ENCODE measurements at regions not wholly inside any gene's neighbourhood (a gene's known extent, or its start where the extent isn't known, plus 50 kb on each side); places are given as distances from the start of the nearest gene placed in this dataset.

GRCh38 chr2:220151341-220151740 lies 523.9 kb downstream of the SLC4A3 start:
- in situ Hi-C loops (cut with MboI; ENCODE audit: low sequenced_read_pairs), result no loop called here

- in situ Hi-C loops (cut with MboI; ENCODE audit: low sequenced_read_pairs), result no loop called here
Measured at GRCh38 chr2:220152281-220152935, 525.0 kb downstream of the SLC4A3 start.

GRCh38 chr2:220153118-220153517 lies 525.7 kb downstream of the SLC4A3 start:
- in situ Hi-C loops (cut with MboI; ENCODE audit: low sequenced_read_pairs), result no loop called here

- in situ Hi-C loops (cut with MboI; ENCODE audit: low sequenced_read_pairs), result no loop called here
Measured at GRCh38 chr2:220154304-220154703, 526.9 kb downstream of the SLC4A3 start.

GRCh38 chr2:220157312-220157711 lies 529.9 kb downstream of the SLC4A3 start:
- in situ Hi-C loops (cut with MboI; ENCODE audit: low sequenced_read_pairs), result no loop called here

- in situ Hi-C loops (cut with MboI; ENCODE audit: low sequenced_read_pairs), result no loop called here
Measured at GRCh38 chr2:220159738-220160137, 532.3 kb downstream of the SLC4A3 start.

GRCh38 chr2:220162320-220162719 lies 534.9 kb downstream of the SLC4A3 start:
- in situ Hi-C loops (cut with MboI; ENCODE audit: low sequenced_read_pairs), result no loop called here

GRCh38 chr2:220163486-220163885 lies 536.1 kb downstream of the SLC4A3 start:
- in situ Hi-C loops (cut with MboI; ENCODE audit: low sequenced_read_pairs), result no loop called here

GRCh38 chr2:220165401-220165800 lies 538.0 kb downstream of the SLC4A3 start:
- in situ Hi-C loops (cut with MboI; ENCODE audit: low sequenced_read_pairs), result no loop called here

- in situ Hi-C loops (cut with MboI; ENCODE audit: low sequenced_read_pairs), result no loop called here
Measured at GRCh38 chr2:220166616-220167015, 539.2 kb downstream of the SLC4A3 start.

- in situ Hi-C loops (cut with MboI; ENCODE audit: low sequenced_read_pairs), result no loop called here
Measured at GRCh38 chr2:220167956-220168355, 540.5 kb downstream of the SLC4A3 start.

GRCh38 chr2:220168891-220169546 lies 541.6 kb downstream of the SLC4A3 start:
- in situ Hi-C loops (cut with MboI; ENCODE audit: low sequenced_read_pairs), result no loop called here

- in situ Hi-C loops (cut with MboI; ENCODE audit: low sequenced_read_pairs), result no loop called here
Measured at GRCh38 chr2:220174826-220175225, 547.4 kb downstream of the SLC4A3 start.

GRCh38 chr2:220175967-220176366 lies 548.5 kb downstream of the SLC4A3 start:
- in situ Hi-C loops (cut with MboI; ENCODE audit: low sequenced_read_pairs), result no loop called here

GRCh38 chr2:220178991-220179695 lies 551.7 kb downstream of the SLC4A3 start:
- in situ Hi-C loops (cut with MboI; ENCODE audit: low sequenced_read_pairs), result no loop called here

GRCh38 chr2:220181165-220181564 lies 553.7 kb downstream of the SLC4A3 start:
- in situ Hi-C loops (cut with MboI; ENCODE audit: low sequenced_read_pairs), result no loop called here

GRCh38 chr2:220182790-220183189 lies 555.4 kb downstream of the SLC4A3 start:
- in situ Hi-C loops (cut with MboI; ENCODE audit: low sequenced_read_pairs), result no loop called here

GRCh38 chr2:220185766-220186305 lies 558.4 kb downstream of the SLC4A3 start:
- in situ Hi-C loops (cut with MboI; ENCODE audit: low sequenced_read_pairs), result no loop called here

GRCh38 chr2:220188031-220188430 lies 560.6 kb downstream of the SLC4A3 start:
- in situ Hi-C loops (cut with MboI; ENCODE audit: low sequenced_read_pairs), result no loop called here

- in situ Hi-C loops (cut with MboI; ENCODE audit: low sequenced_read_pairs), result no loop called here
Measured at GRCh38 chr2:220191031-220191430, 563.6 kb downstream of the SLC4A3 start.

- in situ Hi-C loops (cut with MboI; ENCODE audit: low sequenced_read_pairs), result no loop called here
Measured at GRCh38 chr2:220191737-220192136, 564.3 kb downstream of the SLC4A3 start.

Measured in HL-60/S4 (cell line).